OCI-LY7 (cell line): ENCODE measurements at regions not wholly inside any gene's neighbourhood (a gene's known extent, or its start where the extent isn't known, plus 50 kb on each side); places are given as distances from the start of the nearest gene placed in this dataset.

Source experiments
- CTCF ChIP-seq: fragments of 200-600 bp; sonication (generic); conservative IDR thresholded peaks from 2 replicates; pipeline ENCODE4 v1.5.1; 2014; ENCODE audit warnings: mild to moderate bottlenecking, antibody characterized with exemption, low read length, moderate library complexity, mixed read lengths
- EZH2phosphoT487 ChIP-seq: fragments of 200-600 bp; sonication (generic); IDR thresholded peaks from 2 replicates; pipeline ENCODE4 v1.6.1; 2018; ENCODE audit warnings: low read depth, borderline replicate concordance, mild to moderate bottlenecking, mixed run types, antibody characterized with exemption, low read length, moderate library complexity, mixed read lengths

- no peak for TF ChIP-seq CTCF
- no peak for TF ChIP-seq EZH2phosphoT487
Measured at GRCh38 chr11:106548406-106548805, 469.9 kb downstream of the GUCY1A2 start.
